Esophagus squamous epithelium (tissue), 5 donors: ENCODE measurements at regions not wholly inside any gene's neighbourhood (a gene's known extent, or its start where the extent isn't known, plus 50 kb on each side); places are given as distances from the start of the nearest gene placed in this dataset.

ENCODE experiments used
- DNase-seq: peaks from one replicate; lab custom pipeline; 2025; lab: John Stamatoyannopoulos, UW
- H3K27ac ChIP-seq, 4 donors: fragments of 200-600 bp; sonication (generic); one replicate each; pipeline ENCODE4 v1.5.1; 2016 to 2019; ENCODE audit warnings: mild to moderate bottlenecking in 1 of 4
- H3K27me3 ChIP-seq, 4 donors: fragments of 200-600 bp; sonication (generic); 1 replicate in 3 of 4; 2 replicates in 1 of 4; pipeline versions ENCODE4 v1.5.1 to v1.6.0; 2017 to 2021; ENCODE audit warnings: antibody characterized with exemption in 1 of 4
- H3K36me3 ChIP-seq, 3 donors: fragments of 200-600 bp; sonication (generic); one replicate each; pipeline ENCODE4 v1.5.1; 2016 to 2019
- H3K4me1 ChIP-seq, 3 donors: fragments of 200-600 bp; sonication (generic); one replicate each; pipeline ENCODE4 v1.5.1; 2017 to 2019
- H3K4me3 ChIP-seq, 4 donors: fragments of 200-600 bp; sonication (generic); 1 replicate in 3 of 4; 2 replicates in 1 of 4; pipeline ENCODE4 v1.5.1; 2016 to 2019; ENCODE audit warnings: mild to moderate bottlenecking in 2 of 4, moderate library complexity in 1 of 4
- H3K9me3 ChIP-seq, 3 donors: fragments of 200-600 bp; sonication (generic); one replicate each; pipeline ENCODE4 v1.5.1; 2016 to 2019
- CTCF ChIP-seq, 6 experiments: fragments of 450-650 bp in 4 of 6; fragments of 200-600 bp in 2 of 6; sonication (generic) in 2 of 6; IDR thresholded peaks; one replicate each; pipeline ENCODE4 v1.5.1; 2016 to 2019; ENCODE audit warnings: antibody characterized with exemption in 6 of 6, mild to moderate bottlenecking in 4 of 6, moderate library complexity in 4 of 6
- POLR2A ChIP-seq, 4 donors: fragments of 450-650 bp; IDR thresholded peaks; one replicate each; pipeline ENCODE4 v1.6.1; 2017; ENCODE audit warnings: antibody characterized with exemption in 4 of 4, mild to moderate bottlenecking in 4 of 4, moderate library complexity in 3 of 4
- WGBS, 2 donors: methylation state at CpG; one replicate each; pipeline ENCODE4 v1.1.5; 2018; 5-methylcytosine and 5-hydroxymethylcytosine counted together
- intact Hi-C: fragments of 100-400 bp; cut with DNase I; formaldehyde crosslinking; loops from one replicate; pipeline ENCODE4 v1.15.0; 2022
- donor health status: DM: yes; HTN: yes; CAD: no.

- no peak for DNase-seq
- intact Hi-C loops: no loop called here
- H3K9me3 ChIP-seq: peaks cover 0 to 28% (median 11%) of the 10 kb centered on the region in 3 donors
- no peak overlapping the region for H3K27ac ChIP-seq
- TF ChIP-seq POLR2A (IDR thresholded peaks at IDR 0.05) (no peak), CTCF (IDR thresholded peaks at IDR 0.05) (no peak)
- no peaks in the 10 kb centered on the region for H3K4me1 ChIP-seq
- H3K27me3 ChIP-seq: peaks cover 0 to 34% (median 0%) of the 10 kb centered on the region in 4 donors
- 76 to 87% methylated on average over 3 to 8 of the region's 17 CpGs for WGBS, 2 donors
- no peaks in the 10 kb centered on the region for H3K36me3 ChIP-seq
- no peak overlapping the region for H3K4me3 ChIP-seq
Observed at GRCh38 chr7:157470701-157471131, 133.9 kb downstream of the DNAJB6 start.

GRCh38 chr7:157471259-157472125 is 134.7 kb downstream of the DNAJB6 start:
- no peak overlapping the region for H3K4me3 ChIP-seq
- no peaks in the 10 kb centered on the region for H3K4me1 ChIP-seq
- DNase-seq: no peak
- H3K36me3 ChIP-seq: no peaks in the 10 kb centered on the region
- H3K9me3 ChIP-seq: peaks cover 0 to 28% (median 11%) of the 10 kb centered on the region in 3 donors
- TF ChIP-seq POLR2A (IDR thresholded peaks at IDR 0.05) (no peak), CTCF (IDR thresholded peaks at IDR 0.05) (no peak)
- 64 to 84% methylated on average over 6 to 9 of the region's 11 CpGs for WGBS, 2 donors
- H3K27ac ChIP-seq: no peak overlapping the region
- intact Hi-C loops: no loop called here
- peaks cover 0 to 30% (median 0%) of the 10 kb centered on the region in 4 donors for H3K27me3 ChIP-seq

GRCh38 chr7:157472311-157473050 is 135.7 kb downstream of the DNAJB6 start:
- Histone ChIP-seq H3K27me3 (peaks cover 0 to 20% (median 0%) of the 10 kb centered on the region in 4 donors), H3K9me3 (peaks cover 0 to 28% (median 11%) of the 10 kb centered on the region in 3 donors), H3K4me1 (no peaks in the 10 kb centered on the region), H3K4me3 (no peak overlapping the region), H3K36me3 (no peaks in the 10 kb centered on the region), H3K27ac (no peak overlapping the region)
- TF ChIP-seq POLR2A (IDR thresholded peaks at IDR 0.05) (no peak), CTCF (IDR thresholded peaks at IDR 0.05) (no peak)
- WGBS, 2 donors: 46 to 64% methylated on average over 4 to 7 of the region's 10 CpGs
- intact Hi-C loops: no loop called here
- no peak for DNase-seq

- 75 to 82% methylated on average over 4 of the region's 4 CpGs for WGBS, 2 donors
- Histone ChIP-seq H3K36me3 (no peaks in the 10 kb centered on the region), H3K9me3 (peaks cover 0 to 28% (median 11%) of the 10 kb centered on the region in 3 donors), H3K4me1 (no peaks in the 10 kb centered on the region), H3K4me3 (no peak overlapping the region), H3K27me3 (peaks cover 0 to 14% (median 0%) of the 10 kb centered on the region in 4 donors), H3K27ac (no peak overlapping the region)
- intact Hi-C loops: no loop called here
- DNase-seq: no peak
- TF ChIP-seq CTCF (IDR thresholded peaks at IDR 0.05) (no peak), POLR2A (IDR thresholded peaks at IDR 0.05) (no peak)
Observed at GRCh38 chr7:157473051-157473569, 136.3 kb downstream of the DNAJB6 start.
